HG03378 (cell line): ENCODE measurements at regions not wholly inside any gene's neighbourhood (a gene's known extent, or its start where the extent isn't known, plus 50 kb on each side); places are given as distances from the start of the nearest gene placed in this dataset.

Experiments
- ATAC-seq: cut with Tn5 transposase; IDR thresholded peaks from one replicate; pipeline ENCODE4 v1.9.1; 2021; ENCODE audit warnings: mild to moderate bottlenecking, moderate library complexity; ENCODE audit not compliant: unreplicated experiment

DNA sequence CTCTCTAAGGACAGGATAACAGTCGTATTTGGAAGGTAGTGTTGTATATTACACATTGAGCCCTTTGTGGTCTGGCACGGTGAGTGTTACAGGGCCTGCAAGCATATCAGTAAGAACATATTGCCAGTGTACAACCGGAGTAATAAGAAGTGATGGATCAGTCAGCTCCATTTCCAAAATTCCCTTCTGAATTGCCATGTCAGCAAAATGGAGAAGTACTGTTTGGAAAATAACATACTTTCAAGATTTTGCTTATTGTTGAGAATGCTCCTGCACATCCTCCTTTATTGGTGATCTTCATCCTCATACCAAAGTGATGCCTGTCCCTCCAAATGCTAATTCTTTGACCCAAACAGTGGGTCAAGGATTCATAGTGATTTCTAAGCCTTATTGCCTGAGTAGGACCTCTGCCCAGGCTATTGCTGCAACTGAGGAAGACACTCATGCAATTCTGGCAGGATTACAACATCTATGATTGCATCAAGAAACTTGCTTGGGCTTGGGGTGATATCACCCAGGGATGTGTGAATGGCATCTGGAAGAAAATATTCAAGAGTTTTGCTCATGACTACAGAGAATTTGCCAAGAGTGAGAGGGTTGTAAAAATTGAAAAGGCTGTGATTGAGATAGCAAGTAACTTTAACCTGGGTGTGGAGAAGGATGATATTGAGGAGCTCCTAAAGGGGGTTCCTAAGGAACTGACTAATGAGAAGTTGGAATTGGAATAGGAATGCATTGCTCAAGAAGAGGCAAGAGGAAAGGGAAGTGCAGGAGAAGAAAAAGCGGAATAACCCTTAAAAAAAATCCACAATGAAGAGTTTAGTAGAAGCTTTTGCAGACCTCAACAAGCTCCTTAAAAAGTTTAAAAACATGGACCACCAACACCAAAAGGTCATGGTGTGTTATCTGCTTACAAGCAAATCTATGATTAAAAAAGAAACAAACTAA is 452.2 kb upstream of the SORCS1 start:
- ATAC-seq, result no peak

DNA sequence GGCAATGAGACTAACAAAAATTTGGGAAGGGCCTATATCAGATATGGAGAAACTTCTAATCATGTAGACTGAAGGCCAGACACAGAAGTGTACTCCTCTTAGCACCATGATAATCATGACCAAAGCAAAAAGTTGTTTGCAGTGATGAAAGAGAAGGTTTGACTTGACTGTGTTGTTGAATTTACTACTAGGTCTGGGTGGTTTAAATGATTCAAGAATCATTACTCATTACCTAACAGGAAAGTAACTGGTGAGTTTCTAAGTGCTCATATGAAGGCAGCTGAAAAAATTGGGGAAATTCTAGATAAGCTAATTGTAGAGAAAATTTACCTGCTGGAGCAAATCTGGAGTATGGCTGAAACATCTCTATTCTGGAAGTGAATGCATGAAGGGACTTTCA is 451.5 kb upstream of the SORCS1 start:
- ATAC-seq, result no peak

DNA sequence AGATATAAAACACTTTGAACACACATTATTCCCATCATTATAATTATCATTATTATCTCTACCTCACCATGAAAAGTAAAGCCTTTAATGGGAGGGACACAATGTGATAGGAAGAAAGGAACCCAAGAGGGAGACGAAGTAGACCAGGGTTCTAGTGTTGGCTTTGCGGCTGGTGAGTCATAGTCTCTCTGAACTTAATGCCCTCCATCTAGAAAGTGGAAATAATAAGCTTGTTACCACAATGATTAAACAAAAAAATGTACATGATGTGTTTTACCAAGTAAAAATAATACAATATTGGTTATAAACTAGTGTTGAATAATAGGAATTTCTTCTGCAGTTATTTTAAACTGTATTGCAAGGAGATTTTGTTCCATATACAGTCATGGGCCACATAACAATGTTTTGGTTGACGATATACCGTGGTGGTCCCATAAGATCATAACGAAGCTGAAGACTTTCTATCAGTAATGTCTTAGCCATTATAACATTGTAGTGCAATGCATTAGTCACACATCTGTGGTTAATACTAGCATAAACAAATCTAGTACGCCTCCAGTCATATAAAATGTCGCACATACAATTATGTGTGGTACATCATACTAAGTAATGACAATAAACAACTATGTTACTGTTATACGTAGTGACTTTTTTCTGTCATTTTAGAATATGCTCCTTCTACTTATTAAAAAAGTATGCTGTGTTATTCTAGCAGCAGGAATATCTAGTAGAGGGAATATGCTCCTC is 450.6 kb upstream of the SORCS1 start:
- ATAC-seq, result no peak

DNA sequence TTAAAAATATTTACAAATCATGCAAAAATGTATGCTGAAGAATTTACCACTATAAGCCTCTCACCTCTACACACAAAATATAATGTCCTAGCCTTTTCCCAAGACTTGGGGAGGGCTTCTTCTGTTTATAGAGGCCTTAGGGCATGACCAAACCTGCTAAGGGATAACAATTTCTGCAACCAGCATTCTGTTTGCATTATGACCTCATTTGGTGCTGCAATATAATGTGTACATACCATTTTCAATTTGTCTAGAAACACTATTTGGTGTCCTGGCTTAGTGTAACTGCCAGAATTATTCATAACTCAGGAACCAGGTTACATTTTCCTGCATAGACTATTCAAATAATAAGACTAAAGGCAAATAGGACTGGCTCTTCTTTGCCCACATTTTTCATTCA is 446.6 kb upstream of the SORCS1 start:
- no peak for ATAC-seq

DNA sequence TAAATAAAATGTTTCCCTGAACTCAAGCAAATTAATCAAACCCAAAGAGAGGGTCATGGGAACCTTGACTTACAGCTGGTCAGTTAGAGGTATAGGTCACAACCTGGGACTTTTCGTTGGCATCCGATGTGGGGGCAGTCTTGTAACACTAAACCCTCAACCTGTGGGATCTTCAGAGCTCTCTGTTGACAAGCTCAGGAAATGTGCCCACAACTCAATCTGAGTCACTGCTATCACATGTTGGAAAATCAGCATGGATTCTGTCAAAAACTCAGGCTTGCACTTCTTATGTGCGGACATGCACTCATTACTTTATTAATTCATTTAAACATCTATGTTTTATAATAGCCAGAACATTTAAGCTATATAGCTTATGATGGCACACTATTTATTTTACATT is 424.6 kb upstream of the SORCS1 start:
- ATAC-seq, result no peak

DNA sequence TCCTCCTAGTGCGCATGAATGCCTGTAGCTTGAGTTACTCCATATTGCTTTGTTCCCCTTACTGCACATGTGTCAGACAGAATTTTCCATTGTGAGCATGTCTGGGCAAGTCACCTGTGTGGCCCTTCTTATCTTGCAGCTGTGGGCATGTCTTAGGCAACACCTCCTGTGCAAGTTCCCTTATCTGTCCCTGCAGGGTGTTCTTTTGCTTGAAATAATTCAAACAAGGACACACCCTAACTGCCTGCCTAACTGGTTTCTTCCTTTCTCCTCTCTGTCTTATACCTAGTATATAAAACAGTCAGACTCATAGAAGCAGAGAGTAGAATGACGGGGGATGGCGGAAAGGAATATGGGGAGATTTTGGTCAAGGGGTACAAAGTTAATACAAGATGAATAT is 421.1 kb upstream of the SORCS1 start:
- ATAC-seq, result no peak

DNA sequence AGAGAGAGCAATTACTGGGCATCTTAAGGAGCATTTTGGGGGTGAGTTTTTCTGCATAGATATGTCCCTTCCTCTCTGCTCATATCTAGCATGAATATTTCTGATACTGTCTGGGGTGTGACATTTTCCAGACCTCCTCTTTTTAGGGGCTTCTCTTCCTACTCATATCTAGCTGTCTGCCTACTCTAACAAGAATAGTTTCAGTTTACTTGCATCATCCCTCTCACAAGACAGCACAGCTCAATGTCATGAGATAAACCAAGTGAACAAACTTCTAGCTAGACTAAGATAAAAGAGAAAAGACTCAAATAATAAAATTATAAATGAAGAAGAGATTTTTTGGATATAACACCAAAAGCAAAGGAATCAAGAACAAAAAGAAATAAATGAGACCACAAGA is 419.5 kb upstream of the SORCS1 start:
- ATAC-seq, result no peak

DNA sequence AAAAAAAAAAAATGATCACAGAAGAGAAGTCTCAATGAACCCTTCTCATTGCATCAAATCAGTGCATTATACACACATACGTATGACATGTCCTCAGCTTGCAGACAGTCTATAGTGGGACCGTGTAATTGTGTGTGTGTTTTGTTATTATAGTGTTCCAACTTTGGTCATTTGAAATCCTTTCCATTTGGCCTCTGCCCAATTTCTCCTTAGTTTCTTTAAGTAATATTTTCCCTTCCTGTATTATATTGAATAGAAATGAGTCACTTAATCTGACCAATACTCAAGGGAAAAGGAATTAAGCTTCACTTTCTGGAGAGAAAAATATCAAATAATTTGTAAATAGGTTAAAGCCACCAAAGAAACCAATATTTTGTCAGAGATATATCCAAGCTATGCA is 415.5 kb upstream of the SORCS1 start:
- ATAC-seq, result no peak

DNA sequence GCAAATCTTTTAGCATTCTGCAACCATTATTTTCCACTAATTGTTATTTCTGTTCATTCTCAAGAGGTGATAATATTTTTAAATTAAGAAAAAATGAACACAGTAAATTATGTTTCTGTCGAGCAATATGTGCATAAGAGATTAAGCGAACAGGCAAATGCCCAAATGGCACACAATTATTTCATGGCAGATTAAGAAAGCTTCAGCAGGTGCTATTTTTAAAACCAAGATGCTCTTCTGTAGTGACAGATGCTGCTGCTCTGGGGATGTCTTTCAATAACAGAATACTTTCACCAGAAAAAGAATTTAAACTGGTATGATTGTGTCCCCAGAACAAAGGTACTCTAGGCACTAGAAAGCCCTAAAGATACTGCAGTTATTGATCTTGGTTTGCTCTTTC is 412.7 kb upstream of the SORCS1 start:
- no peak for ATAC-seq

DNA sequence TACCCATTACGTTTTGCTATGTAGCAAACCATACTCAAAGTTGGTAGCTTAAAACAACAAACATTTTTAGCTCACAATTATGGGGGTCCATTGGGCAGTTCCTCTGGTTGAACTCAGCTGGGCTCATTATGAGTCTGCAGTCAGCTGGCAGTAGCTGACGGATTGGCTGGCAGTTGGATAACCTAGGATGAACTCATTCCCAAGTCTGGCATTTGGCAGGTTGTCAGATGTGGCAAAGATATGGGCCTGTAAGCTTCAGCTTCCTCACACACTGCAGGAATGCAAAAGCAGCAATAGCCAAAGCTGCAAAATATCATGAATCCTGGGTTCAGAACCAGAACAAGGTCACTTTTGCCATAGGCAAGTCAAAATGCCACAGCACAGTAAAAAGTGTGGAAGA is 412.2 kb upstream of the SORCS1 start:
- no peak for ATAC-seq

DNA sequence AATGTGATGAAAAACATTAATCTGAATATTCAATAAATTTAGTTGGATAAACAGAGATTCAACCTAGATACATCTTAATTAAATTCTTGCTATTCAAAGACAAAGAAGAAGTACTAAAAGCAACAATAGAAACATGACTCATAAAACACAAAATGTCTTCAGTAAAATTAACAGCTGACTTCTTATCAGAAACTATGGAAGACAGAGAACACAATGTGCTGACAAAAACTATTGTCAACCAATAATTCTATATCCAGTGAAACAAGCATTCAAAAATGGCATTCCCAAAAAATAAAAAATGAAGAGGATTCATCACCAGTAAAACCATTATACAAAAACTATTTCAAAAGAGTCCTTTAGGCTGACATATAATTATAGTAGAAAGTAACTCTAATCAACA is 400.5 kb upstream of the SORCS1 start:
- ATAC-seq, result no peak

DNA sequence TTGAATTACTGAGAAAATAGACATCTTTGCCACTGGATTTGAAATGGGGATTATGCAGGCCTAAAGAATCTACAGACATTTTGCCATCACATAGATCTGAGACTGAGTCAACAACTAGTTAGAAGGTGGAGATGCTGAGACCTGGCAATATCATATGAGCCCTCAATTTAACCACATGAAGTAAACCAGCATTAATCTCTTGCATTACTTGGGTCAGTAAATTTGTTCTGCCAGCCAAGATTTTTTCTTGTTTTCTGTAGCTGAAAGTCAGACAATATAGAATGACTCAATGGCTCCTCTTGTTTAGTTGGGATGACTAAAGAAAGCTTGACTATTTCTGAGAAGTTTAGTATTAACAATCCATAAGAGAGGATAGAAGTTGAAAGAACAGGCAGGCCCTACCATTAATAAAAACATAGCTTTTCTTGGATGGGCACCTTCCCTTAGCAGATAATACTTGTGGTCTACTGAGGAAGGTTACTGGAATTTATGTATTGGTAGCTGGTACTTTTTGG is 396.7 kb upstream of the SORCS1 start:
- no peak for ATAC-seq

DNA sequence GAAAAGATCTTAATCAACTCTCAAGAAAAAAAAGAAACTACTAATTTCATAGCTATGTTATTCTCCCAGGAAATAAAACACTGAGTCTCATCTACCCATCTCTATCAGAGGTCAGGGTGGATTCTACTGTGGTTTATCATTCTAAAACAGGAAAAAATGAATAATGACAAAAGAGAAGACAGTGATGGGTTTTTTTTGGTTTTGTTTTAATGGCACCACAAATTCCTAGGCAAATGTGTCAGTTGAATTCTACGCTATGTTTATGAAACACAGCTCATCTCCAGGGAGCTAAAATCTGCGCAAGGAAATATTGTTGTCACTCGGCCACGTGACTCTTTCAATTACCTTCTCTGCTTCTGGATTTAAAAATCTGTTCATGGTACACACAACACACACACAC is 393.4 kb upstream of the SORCS1 start:
- no peak for ATAC-seq

DNA sequence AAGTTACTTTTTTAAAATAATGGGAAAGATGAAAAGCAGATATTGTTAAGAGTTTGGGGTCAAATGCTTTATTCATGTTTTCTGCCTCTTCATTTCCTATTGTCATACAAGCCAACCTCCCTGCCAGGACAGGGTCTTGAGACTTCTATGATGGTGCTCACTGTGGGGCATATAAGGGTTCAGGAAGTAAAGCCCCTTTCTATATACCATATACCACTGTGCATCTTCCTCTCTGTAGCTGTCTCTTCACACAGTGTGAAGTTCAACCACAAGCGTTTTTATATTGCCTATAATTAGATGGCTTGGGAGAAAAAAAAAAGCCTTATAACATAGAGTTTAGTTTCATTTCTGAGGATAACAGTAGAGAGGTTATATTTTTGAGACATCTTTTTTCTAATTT is 389.8 kb upstream of the SORCS1 start:
- no peak for ATAC-seq

DNA sequence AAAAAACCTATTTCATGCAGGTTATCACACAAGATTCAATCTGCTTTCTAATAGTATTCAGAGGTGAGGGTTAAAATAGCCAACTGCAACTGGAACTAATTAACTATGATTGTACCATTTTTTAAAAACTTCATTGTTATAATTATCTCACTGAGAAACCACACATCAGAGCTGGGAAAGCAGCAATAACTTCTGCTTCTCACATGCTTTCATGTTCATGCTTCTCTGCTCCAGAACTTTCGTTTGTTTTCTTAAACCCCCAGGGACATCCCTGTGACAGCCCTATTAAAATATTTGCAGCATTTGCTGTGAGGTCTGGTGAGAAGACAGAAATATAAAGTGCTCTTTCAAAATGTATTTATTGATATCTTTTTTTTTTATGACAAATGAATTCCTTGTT is 389.0 kb upstream of the SORCS1 start:
- ATAC-seq, result no peak

DNA sequence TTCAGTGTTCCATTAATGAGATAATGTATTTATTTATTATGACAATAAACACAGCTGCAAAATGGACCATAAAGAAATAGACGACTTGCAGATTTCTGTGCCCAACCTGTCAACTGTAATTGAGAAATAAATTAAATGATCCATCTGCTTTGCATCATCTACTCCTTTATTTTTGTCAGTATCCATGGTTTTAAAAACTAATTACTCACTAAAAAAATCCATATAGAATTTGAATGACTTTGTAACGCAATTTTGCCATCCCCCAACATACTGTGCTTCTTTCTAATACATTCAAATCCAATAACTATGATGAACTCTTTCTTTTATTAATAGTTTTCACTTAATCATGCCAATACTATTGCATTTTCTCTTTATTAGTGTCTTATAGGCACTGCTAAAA is 388.5 kb upstream of the SORCS1 start:
- no peak for ATAC-seq

DNA sequence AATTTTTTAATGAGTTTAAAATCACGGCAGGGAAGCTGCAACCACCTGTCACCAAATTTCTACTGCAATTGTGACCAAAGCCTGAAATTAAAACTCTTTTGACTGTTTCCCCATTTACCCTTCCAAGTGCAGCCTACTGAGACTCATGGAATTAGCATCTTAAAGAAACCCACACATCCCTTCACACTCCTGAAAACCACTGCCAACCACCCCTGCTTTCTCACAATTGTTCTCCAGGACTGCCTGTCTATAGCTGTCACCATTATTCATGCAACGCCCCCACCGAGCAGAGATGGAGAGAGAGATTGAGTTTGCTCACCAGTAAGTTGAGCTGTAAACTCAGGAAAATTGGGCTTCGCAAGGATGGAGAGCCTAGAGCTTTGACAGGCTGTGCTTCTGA is 383.8 kb upstream of the SORCS1 start:
- no peak for ATAC-seq

DNA sequence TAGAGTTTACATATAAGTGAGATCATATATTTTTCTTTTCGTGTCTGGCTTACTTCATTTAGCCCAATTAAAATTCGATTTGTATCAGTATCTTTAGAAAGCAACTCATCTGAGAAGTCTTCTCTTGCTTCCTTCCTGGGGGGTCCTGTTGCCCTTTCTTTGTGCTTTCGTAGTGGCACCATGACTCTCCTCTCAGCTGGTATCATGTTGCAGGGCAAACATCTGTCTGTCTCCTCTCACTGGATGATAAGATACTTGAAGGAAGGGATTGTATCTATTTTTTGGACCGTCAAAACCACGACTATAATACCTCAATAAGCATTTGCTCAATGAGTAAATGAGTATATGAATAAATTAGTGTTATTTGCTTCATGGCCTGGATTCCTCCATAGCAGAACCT is 382.5 kb upstream of the SORCS1 start:
- ATAC-seq, result no peak

DNA sequence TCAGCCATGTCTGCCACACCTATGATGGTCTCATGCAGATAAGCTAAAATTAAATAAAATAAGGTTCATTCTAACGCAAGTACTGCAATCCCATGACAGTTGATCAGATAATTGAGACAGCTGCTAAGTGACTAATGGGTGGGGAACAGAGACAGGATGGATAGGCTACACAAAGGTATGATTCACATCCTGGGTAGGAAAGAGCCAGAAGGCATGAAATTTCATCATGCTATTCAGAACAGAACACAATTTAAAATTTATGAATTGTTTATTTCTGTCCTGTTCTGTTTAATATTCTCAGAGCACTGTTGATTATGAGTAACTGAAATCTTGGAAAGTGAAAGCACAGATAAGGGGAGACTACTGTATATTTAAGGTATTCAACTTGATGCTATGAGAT is 381.8 kb upstream of the SORCS1 start:
- ATAC-seq, result no peak

DNA sequence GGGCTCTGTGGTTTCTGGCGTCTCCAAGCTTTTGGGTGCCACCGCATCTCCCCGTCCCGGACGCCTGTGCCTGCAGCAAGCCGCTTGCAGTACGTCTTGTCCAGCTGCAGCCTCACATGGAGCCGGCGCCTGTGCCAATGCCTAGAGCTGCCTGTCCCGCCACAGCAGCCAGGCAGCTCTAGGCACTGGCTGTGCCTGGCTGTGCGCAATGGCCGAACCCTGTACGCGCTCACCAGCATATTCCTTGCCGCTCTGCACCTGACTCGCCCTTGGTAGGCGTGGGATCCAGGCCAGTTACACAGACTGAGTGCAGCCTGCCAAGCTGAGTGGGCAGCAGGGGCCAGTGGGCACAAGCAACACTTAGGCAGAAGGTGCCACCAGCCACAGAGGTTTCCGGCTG is 381.2 kb upstream of the SORCS1 start:
- ATAC-seq, result no peak

DNA sequence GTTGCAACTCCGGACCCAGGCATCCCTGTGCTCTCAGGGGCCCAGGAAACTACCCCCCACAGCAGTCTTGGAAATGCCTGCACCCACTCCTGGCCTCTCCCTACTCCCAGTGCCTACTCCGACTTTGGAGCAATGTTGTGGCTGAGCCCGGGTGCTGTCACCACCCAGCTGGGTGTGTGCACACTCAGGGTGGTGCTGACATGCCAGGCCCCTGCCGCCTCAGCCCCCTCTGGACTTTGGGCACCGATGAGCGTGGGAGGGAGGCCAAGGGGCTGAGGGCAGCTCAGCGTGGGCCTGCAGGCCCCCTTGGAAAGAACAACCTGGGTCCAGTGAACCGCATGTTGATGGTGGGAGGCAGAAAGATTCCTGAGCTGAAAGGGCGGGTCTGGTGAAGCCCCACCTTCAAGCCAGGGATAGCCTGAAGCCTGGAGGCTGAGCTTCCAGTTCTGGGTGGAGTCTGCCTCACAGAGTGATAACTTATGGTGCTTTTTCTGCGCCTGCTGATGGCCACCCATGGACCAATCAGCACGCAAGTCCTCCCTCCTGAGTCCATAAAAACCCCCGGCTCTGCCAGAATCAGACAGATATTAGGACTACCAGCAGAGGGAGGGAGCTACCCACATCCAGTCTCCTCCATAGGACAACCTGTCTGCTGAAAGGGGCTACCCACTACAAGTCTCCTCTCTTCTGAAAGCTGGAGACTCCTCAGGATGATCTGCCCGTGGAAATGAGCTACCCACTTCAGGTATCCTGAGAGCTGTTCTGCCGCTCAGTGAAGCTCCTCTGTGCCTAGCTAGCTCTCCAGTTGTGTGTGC is 380.4 kb upstream of the SORCS1 start:
- ATAC-seq, result no peak
